ENCODE measurements at regions not wholly inside any gene's neighbourhood (a gene's known extent, or its start where the extent isn't known, plus 50 kb on each side); places are given as distances from the start of the nearest gene placed in this dataset.

DNA sequence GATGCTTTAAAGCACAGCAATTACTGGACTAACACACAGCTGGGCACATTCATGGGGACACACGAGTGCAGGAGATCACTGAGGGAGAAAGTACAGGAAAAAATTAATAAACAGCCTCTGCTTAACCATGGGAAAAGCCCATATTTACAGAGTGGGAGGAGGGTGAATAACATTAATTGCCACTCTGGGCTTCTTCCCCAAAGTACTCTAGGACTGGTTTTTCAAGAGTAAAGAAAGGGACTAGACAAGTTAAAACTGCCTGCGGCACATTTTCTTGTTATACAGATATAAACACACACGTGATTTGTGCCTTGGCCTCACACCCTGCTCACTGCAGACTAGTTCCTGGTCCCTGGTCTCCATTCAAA lies 179.7 kb upstream of the TET2 start:
- H3K9me3 ChIP-seq, result no peaks in the 10 kb centered on the region
- DNase-seq, result peak in 1 of 2 experiments; percentile 6
- BruUV-seq (replicated peaks), result no TSS peak
- H3K4me1 ChIP-seq, result peaks cover 3% of the 10 kb centered on the region; the same call in 1 of the 2 replicates
- Mint-ChIP-seq H3K4me3 (ENCODE audit: unreplicated experiment) (no peak overlapping the region), H3K36me3 (ENCODE audit: insufficient read depth, unreplicated experiment) (no peaks in the 10 kb centered on the region), H3K27me3 (ENCODE audit: insufficient read depth, unreplicated experiment) (peaks cover 7% of the 10 kb centered on the region), H3K27ac (ENCODE audit: unreplicated experiment) (peak overlapping the region; percentile 60), H3K9me3 (ENCODE audit: unreplicated experiment) (no peaks in the 10 kb centered on the region), H3K4me1 (ENCODE audit: low read depth, unreplicated experiment) (peaks cover 6% of the 10 kb centered on the region)
- TF ChIP-seq, protein P1, sequence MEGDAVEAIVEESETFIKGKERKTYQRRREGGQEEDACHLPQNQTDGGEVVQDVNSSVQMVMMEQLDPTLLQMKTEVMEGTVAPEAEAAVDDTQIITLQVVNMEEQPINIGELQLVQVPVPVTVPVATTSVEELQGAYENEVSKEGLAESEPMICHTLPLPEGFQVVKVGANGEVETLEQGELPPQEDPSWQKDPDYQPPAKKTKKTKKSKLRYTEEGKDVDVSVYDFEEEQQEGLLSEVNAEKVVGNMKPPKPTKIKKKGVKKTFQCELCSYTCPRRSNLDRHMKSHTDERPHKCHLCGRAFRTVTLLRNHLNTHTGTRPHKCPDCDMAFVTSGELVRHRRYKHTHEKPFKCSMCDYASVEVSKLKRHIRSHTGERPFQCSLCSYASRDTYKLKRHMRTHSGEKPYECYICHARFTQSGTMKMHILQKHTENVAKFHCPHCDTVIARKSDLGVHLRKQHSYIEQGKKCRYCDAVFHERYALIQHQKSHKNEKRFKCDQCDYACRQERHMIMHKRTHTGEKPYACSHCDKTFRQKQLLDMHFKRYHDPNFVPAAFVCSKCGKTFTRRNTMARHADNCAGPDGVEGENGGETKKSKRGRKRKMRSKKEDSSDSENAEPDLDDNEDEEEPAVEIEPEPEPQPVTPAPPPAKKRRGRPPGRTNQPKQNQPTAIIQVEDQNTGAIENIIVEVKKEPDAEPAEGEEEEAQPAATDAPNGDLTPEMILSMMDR (IDR thresholded peaks at IDR 0.05; ENCODE audit: insufficient read depth in 1 of 2, low read depth in 1 of 2, low read length in 1 of 2, severe bottlenecking in 1 of 2, unreplicated experiment in 1 of 2), result no peak
- H3K4me3 ChIP-seq (ENCODE audit: low read depth, low read length), result no peak overlapping the region
- H3K27me3 ChIP-seq (replicated peaks; ENCODE audit: control insufficient read depth, insufficient read depth, low read length), result no peaks in the 10 kb centered on the region
- intact Hi-C loops (cut with micrococcal nuclease; ENCODE audit: unreplicated experiment), result no loop called here
- no peaks in the 10 kb centered on the region for H3K36me3 ChIP-seq (ENCODE audit: control insufficient read depth, insufficient read depth, low read length)
- POLR2A ChIA-PET, result no interaction called here
- CTCF ChIA-PET, result no interaction called here

GRCh38 chr4:104969394-104970082 lies 177.1 kb upstream of the TET2 start:
- no peak for DNase-seq
- H3K4me3 Mint-ChIP-seq (ENCODE audit: unreplicated experiment), result no peak overlapping the region
- no peaks in the 10 kb centered on the region for H3K9me3 Mint-ChIP-seq (ENCODE audit: unreplicated experiment)
- H3K4me1 ChIP-seq, result peaks cover 3% of the 10 kb centered on the region; the same call in 1 of the 2 replicates
- CTCF ChIA-PET, result no interaction called here
- H3K36me3 ChIP-seq (ENCODE audit: control insufficient read depth, insufficient read depth, low read length), result no peaks in the 10 kb centered on the region
- no peaks in the 10 kb centered on the region for H3K27me3 ChIP-seq (replicated peaks; ENCODE audit: control insufficient read depth, insufficient read depth, low read length)
- no TSS peak for BruUV-seq (replicated peaks)
- no peak overlapping the region for H3K27ac Mint-ChIP-seq (ENCODE audit: unreplicated experiment)
- H3K4me1 Mint-ChIP-seq (ENCODE audit: low read depth, unreplicated experiment), result peaks cover 6% of the 10 kb centered on the region
- H3K9me3 ChIP-seq, result no peaks in the 10 kb centered on the region
- H3K4me3 ChIP-seq (ENCODE audit: low read depth, low read length), result no peak overlapping the region
- peaks cover 10% of the 10 kb centered on the region for H3K27me3 Mint-ChIP-seq (ENCODE audit: insufficient read depth, unreplicated experiment)
- no peaks in the 10 kb centered on the region for H3K36me3 Mint-ChIP-seq (ENCODE audit: insufficient read depth, unreplicated experiment)
- TF ChIP-seq, protein P1 (IDR thresholded peaks at IDR 0.05; ENCODE audit: insufficient read depth in 1 of 2, low read depth in 1 of 2, low read length in 1 of 2, severe bottlenecking in 1 of 2, unreplicated experiment in 1 of 2), result no peak
- intact Hi-C loops (cut with micrococcal nuclease; ENCODE audit: unreplicated experiment), result no loop called here
- POLR2A ChIA-PET, result no interaction called here

DNA sequence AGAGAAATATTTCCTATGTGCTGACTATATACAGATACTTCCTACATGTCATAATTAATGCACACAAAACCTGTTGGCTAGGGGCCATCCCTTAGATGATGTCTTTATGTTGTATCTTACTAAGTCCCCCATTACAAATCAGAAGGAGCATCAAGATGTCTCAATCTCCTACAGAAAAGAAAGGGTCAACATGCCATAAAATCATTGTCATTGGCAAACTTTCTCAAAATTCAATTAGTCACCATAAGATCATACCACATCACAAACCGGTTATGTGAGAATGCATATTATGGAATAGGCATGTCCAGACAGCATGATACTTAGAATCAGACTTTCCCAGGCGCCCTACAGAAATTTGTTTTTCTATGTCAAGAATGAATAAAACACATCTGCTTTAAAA lies 175.2 kb upstream of the TET2 start:
- H3K36me3 ChIP-seq (ENCODE audit: control insufficient read depth, insufficient read depth, low read length), result no peaks in the 10 kb centered on the region
- TF ChIP-seq, protein P1 (IDR thresholded peaks at IDR 0.05; ENCODE audit: insufficient read depth in 1 of 2, low read depth in 1 of 2, low read length in 1 of 2, severe bottlenecking in 1 of 2, unreplicated experiment in 1 of 2), result no peak
- no peak overlapping the region for H3K27ac Mint-ChIP-seq (ENCODE audit: unreplicated experiment)
- no peak overlapping the region for H3K4me3 ChIP-seq (ENCODE audit: low read depth, low read length)
- peaks cover 6% of the 10 kb centered on the region for H3K4me1 Mint-ChIP-seq (ENCODE audit: low read depth, unreplicated experiment)
- peaks cover 10% of the 10 kb centered on the region for H3K27me3 Mint-ChIP-seq (ENCODE audit: insufficient read depth, unreplicated experiment)
- intact Hi-C loops (cut with micrococcal nuclease; ENCODE audit: unreplicated experiment), result no loop called here
- no peak for DNase-seq
- H3K4me1 ChIP-seq, result peaks cover 3% of the 10 kb centered on the region; the same call in 1 of the 2 replicates
- ChIA-PET POLR2A (no interaction called here), CTCF (no interaction called here)
- no peaks in the 10 kb centered on the region for H3K9me3 ChIP-seq
- H3K9me3 Mint-ChIP-seq (ENCODE audit: unreplicated experiment), result no peaks in the 10 kb centered on the region
- H3K36me3 Mint-ChIP-seq (ENCODE audit: insufficient read depth, unreplicated experiment), result no peaks in the 10 kb centered on the region
- no TSS peak for BruUV-seq (replicated peaks)
- no peak overlapping the region for H3K4me3 Mint-ChIP-seq (ENCODE audit: unreplicated experiment)
- H3K27me3 ChIP-seq (replicated peaks; ENCODE audit: control insufficient read depth, insufficient read depth, low read length), result no peaks in the 10 kb centered on the region

Data from Caco-2 (cell line).